Fibroblast of pulmonary artery (primary cell): ENCODE measurements at regions not wholly inside any gene's neighbourhood (a gene's known extent, or its start where the extent isn't known, plus 50 kb on each side); places are given as distances from the start of the nearest gene placed in this dataset.

Source experiments
- DNase-seq: peaks from one replicate; pipeline ENCODE4 v3.0.0-alpha.2; 2010; ENCODE audit warnings: low read depth
- H3K4me3 ChIP-seq: replicated peaks from 2 replicates; pipeline ENCODE4 v1.5.1; 2011; ENCODE audit warnings: low read depth, mild to moderate bottlenecking, control low read depth, low read length, moderate library complexity
- TF ChIP-seq, protein P1 (sequence below): IDR thresholded peaks from 2 replicates; pipeline ENCODE4 v1.5.1; 2011; ENCODE audit warnings: mild to moderate bottlenecking, control low read depth, low read length, inconsistent platforms; ENCODE audit errors: missing control alignments

DNA sequence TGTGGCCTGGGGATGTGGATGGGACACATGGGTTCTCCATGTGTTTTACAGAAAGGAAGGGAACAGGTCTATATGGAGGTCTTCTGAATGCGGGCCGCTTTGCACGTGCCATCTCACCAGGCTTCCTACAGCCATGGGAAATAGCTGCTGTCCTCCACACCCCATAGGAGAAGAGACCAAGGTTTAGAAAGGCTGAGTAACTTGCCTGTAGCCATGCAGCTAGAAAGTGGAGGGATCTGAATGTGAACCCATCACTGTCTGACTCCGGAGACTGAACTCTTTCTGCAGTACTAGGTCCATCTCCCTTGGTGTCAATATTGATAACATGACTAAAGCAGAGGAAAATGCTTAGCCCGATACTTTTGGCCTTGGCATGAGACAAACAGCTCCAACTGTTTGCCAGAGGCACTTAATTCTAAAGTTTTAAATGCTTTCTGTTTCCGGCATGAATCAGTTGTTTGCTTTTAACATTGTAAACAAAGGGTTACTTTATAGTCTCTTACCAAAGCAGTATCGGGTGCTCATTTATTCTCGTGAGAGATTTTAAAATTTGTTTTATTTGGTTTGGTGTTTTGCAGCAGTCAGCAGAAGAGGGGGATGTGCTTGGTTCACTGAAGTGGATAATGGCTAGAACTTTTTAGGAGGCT is 64.8 kb upstream of the LOXL4 start:
- DNase-seq, result no peak
- H3K4me3 ChIP-seq, result no peak overlapping the region
- TF ChIP-seq, protein P1, sequence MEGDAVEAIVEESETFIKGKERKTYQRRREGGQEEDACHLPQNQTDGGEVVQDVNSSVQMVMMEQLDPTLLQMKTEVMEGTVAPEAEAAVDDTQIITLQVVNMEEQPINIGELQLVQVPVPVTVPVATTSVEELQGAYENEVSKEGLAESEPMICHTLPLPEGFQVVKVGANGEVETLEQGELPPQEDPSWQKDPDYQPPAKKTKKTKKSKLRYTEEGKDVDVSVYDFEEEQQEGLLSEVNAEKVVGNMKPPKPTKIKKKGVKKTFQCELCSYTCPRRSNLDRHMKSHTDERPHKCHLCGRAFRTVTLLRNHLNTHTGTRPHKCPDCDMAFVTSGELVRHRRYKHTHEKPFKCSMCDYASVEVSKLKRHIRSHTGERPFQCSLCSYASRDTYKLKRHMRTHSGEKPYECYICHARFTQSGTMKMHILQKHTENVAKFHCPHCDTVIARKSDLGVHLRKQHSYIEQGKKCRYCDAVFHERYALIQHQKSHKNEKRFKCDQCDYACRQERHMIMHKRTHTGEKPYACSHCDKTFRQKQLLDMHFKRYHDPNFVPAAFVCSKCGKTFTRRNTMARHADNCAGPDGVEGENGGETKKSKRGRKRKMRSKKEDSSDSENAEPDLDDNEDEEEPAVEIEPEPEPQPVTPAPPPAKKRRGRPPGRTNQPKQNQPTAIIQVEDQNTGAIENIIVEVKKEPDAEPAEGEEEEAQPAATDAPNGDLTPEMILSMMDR, result no peak

DNA sequence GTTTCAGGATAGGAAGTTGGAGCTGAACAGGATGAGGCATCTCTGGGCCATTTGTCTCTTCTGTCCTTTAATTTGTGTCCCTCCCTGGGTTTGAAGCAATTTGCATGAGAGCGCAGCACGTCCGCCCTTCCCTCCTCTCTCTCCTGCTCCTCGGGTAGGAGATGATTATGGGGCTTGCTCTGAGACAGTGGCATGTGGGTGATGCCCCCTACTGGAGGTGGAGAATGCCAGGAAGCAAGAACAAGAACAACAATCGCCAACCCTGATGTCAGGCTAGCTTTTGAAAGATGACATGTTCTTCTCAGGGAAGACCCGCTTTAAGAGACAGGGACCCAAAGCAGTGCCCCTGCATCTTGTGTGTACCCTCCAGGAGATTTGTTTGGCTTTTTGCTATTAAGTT is 63.9 kb upstream of the LOXL4 start:
- no peak overlapping the region for H3K4me3 ChIP-seq
- DNase-seq, result no peak
- TF ChIP-seq, protein P1, result peak; percentile 43

DNA sequence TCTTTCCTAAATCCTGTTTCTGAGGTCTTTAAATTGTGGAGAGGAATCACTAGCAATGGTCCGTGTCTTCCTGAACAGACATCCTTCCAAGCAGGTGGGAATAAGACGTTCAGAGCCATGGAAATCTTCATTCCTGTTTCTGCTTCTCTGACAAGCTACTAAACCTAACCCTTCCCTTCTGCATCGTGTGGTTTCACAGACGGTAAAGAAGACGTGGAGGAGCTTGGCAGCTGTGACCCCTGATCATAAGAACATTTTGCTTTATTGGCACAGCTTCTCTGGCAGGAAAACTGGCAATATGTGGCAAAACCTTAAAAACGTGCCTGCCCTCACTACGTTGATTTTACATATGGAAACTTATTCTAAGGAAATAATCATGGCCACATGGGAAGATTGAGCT is 63.0 kb upstream of the LOXL4 start:
- TF ChIP-seq, protein P1, result no peak
- H3K4me3 ChIP-seq, result no peak overlapping the region
- no peak for DNase-seq

DNA sequence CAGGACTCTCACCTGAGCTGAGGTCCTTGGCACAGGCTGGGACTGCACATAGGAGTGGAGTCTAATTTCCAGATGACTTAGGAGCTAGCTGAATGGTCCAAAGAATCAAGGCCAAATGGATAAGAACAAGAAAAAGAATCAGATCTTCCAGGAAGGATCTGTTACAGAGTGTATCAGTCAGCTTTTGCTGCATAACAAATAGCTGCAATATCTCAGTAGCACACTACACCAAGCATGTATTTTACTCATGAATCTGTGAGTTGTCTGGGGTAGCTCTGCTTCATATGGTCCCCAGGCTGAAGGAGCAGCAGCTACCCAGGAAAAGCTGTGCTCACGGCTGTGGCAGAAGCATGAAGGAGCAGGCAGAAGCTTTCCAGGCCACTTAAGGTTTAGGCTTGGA is 60.6 kb upstream of the LOXL4 start:
- no peak for DNase-seq
- TF ChIP-seq, protein P1, result no peak
- H3K4me3 ChIP-seq, result no peak overlapping the region

DNA sequence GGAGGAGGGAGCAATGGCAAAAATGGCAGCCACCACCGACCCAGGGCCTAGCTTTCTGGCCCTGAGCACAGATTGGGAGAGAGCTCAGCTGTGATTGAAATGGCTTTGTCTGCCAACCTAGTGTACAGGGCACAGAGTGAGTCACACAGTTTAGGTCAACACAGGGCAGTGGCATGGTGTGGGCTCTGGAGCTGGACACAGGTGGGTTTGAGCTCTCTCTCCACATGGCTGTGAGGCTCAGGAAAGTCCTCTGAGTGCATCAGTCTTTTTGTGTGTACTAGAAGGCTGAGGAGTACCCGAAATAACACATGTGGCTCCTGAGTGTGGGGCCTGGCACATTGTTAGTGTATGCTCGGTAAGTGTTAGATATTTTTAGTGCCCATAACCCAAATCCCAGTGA is 60.2 kb upstream of the LOXL4 start:
- no peak overlapping the region for H3K4me3 ChIP-seq
- TF ChIP-seq, protein P1, result no peak
- DNase-seq, result no peak

DNA sequence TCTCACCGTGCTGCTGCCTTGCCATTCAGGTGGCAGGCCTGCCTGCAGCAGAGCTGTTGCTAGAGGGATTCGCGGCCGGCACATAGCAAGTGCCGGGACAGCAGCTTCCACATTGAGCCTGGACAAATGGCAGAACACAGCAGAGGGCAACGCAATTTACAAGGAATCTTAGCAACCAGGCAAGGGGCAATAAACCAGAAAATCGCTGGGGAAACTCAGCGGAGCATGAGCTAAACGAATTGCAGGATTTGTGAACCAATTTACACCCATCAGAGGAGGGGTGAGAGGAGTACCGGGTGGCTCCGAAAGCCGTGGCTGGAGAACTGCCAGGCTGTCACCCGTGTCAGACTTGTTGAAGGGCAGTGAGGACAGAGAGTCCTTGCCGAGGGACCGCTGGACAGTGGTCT is 58.6 kb upstream of the LOXL4 start:
- no peak for DNase-seq
- no peak overlapping the region for H3K4me3 ChIP-seq
- TF ChIP-seq, protein P1, result no peak
